ENCODE measurements at regions not wholly inside any gene's neighbourhood (a gene's known extent, or its start where the extent isn't known, plus 50 kb on each side); places are given as distances from the start of the nearest gene placed in this dataset.
"Not testable (repeated sequence)": the region's sequence is repeated elsewhere in the genome, so short reads cannot be mapped to it uniquely, and the experiment has no call there.

- no peak for DNase-seq (ENCODE audit: low read depth)
These were observed 110.4 kb upstream of the ZNF516 start for GRCh38 chr18:76605341-76605929.

- DNase-seq (ENCODE audit: low read depth), result no peak
These were observed 109.8 kb upstream of the ZNF516 start for GRCh38 chr18:76604935-76605240.

- DNase-seq (ENCODE audit: low read depth), result no peak
These were observed 109.3 kb upstream of the ZNF516 start for GRCh38 chr18:76604108-76604934.

GRCh38 chr18:76602191-76602590 lies 107.1 kb upstream of the ZNF516 start:
- no peak for DNase-seq (ENCODE audit: low read depth)

GRCh38 chr18:76600076-76600475 lies 105.0 kb upstream of the ZNF516 start:
- not testable (repeated sequence) for DNase-seq (ENCODE audit: low read depth)

- no peak for DNase-seq (ENCODE audit: low read depth)
These were observed 99.9 kb upstream of the ZNF516 start for GRCh38 chr18:76594966-76595365.

- no peak for DNase-seq (ENCODE audit: low read depth)
These were observed 98.8 kb upstream of the ZNF516 start for GRCh38 chr18:76593843-76594242.

- DNase-seq (ENCODE audit: low read depth), result no peak
These were observed 97.9 kb upstream of the ZNF516 start for GRCh38 chr18:76592981-76593381.

GRCh38 chr18:76592096-76592495 lies 97.1 kb upstream of the ZNF516 start:
- DNase-seq (ENCODE audit: low read depth), result no peak

- DNase-seq (ENCODE audit: low read depth), result no peak
These were observed 94.8 kb upstream of the ZNF516 start for GRCh38 chr18:76589866-76590265.

- DNase-seq (ENCODE audit: low read depth), result no peak
These were observed 94.3 kb upstream of the ZNF516 start for GRCh38 chr18:76589316-76589715.

GRCh38 chr18:76588601-76589226 lies 93.7 kb upstream of the ZNF516 start:
- no peak for DNase-seq (ENCODE audit: low read depth)

GRCh38 chr18:76587879-76588271 lies 92.8 kb upstream of the ZNF516 start:
- DNase-seq (ENCODE audit: low read depth), result no peak

GRCh38 chr18:76587147-76587878 lies 92.3 kb upstream of the ZNF516 start:
- no peak for DNase-seq (ENCODE audit: low read depth)

- DNase-seq (ENCODE audit: low read depth), result no peak
These were observed 89.6 kb upstream of the ZNF516 start for GRCh38 chr18:76584414-76585310.

GRCh38 chr18:76581261-76581660 lies 86.2 kb upstream of the ZNF516 start:
- DNase-seq (ENCODE audit: low read depth), result no peak

- no peak for DNase-seq (ENCODE audit: low read depth)
These were observed 85.4 kb upstream of the ZNF516 start for GRCh38 chr18:76580288-76580962.

- no peak for DNase-seq (ENCODE audit: low read depth)
These were observed 84.3 kb upstream of the ZNF516 start for GRCh38 chr18:76579301-76579695.

- DNase-seq (ENCODE audit: low read depth), result no peak
These were observed 83.7 kb upstream of the ZNF516 start for GRCh38 chr18:76578571-76579300.

GRCh38 chr18:76573325-76574025 lies 78.4 kb upstream of the ZNF516 start:
- peak; percentile 44 for DNase-seq (ENCODE audit: low read depth)
